ENCODE measurements at regions not wholly inside any gene's neighbourhood (a gene's known extent, or its start where the extent isn't known, plus 50 kb on each side); places are given as distances from the start of the nearest gene placed in this dataset.

- TF ChIP-seq CTCF (IDR thresholded peaks at IDR 0.05; ENCODE audit: insufficient read depth, low read depth, low read length) (no peak), EZH2 (IDR thresholded peaks at IDR 0.05; ENCODE audit: insufficient read depth, low read length) (no peak)
Observed at GRCh38 chr13:94936633-94937032, 224.3 kb upstream of the SOX21 start.
